UCSD-AML1 (cell line): ENCODE measurements at regions not wholly inside any gene's neighbourhood (a gene's known extent, or its start where the extent isn't known, plus 50 kb on each side); places are given as distances from the start of the nearest gene placed in this dataset.

Experiments
- DNase-seq: peaks from one replicate; lab custom pipeline; 2025; ENCODE audit not compliant: unreplicated experiment; lab: John Stamatoyannopoulos, UW

- no peak for DNase-seq
Observed at GRCh38 chr4:132506568-132506967, 642.5 kb upstream of the PCDH10 start.

- no peak for DNase-seq
Observed at GRCh38 chr4:132513491-132513890, 635.6 kb upstream of the PCDH10 start.

GRCh38 chr4:132526652-132527051 is 622.4 kb upstream of the PCDH10 start:
- no peak for DNase-seq

GRCh38 chr4:132527817-132528216 is 621.3 kb upstream of the PCDH10 start:
- no peak for DNase-seq

- DNase-seq = no peak
Observed at GRCh38 chr4:132530861-132531260, 618.2 kb upstream of the PCDH10 start.

GRCh38 chr4:132540268-132540667 is 608.8 kb upstream of the PCDH10 start:
- no peak for DNase-seq

- DNase-seq = no peak
Observed at GRCh38 chr4:132540797-132541196, 608.3 kb upstream of the PCDH10 start.

- DNase-seq = no peak
Observed at GRCh38 chr4:132542228-132542627, 606.9 kb upstream of the PCDH10 start.

- no peak for DNase-seq
Observed at GRCh38 chr4:132548463-132548862, 600.6 kb upstream of the PCDH10 start.

- DNase-seq = no peak
Observed at GRCh38 chr4:132556316-132556715, 592.8 kb upstream of the PCDH10 start.

GRCh38 chr4:132557660-132558059 is 591.4 kb upstream of the PCDH10 start:
- DNase-seq = no peak

GRCh38 chr4:132564920-132565319 is 584.2 kb upstream of the PCDH10 start:
- no peak for DNase-seq

- DNase-seq = no peak
Observed at GRCh38 chr4:132565542-132565941, 583.6 kb upstream of the PCDH10 start.

- no peak for DNase-seq
Observed at GRCh38 chr4:132572210-132572609, 576.9 kb upstream of the PCDH10 start.

- DNase-seq = no peak
Observed at GRCh38 chr4:132587626-132588025, 561.5 kb upstream of the PCDH10 start.

- no peak for DNase-seq
Observed at GRCh38 chr4:132592340-132592739, 556.8 kb upstream of the PCDH10 start.

GRCh38 chr4:132592850-132593249 is 556.2 kb upstream of the PCDH10 start:
- DNase-seq = no peak

GRCh38 chr4:132593717-132594400 is 555.2 kb upstream of the PCDH10 start:
- no peak for DNase-seq

GRCh38 chr4:132596186-132596585 is 552.9 kb upstream of the PCDH10 start:
- DNase-seq = no peak

- no peak for DNase-seq
Observed at GRCh38 chr4:132605551-132605950, 543.5 kb upstream of the PCDH10 start.

GRCh38 chr4:132614682-132615081 is 534.4 kb upstream of the PCDH10 start:
- no peak for DNase-seq

GRCh38 chr4:132619968-132620367 is 529.1 kb upstream of the PCDH10 start:
- no peak for DNase-seq
